HepG2 (cell line): ENCODE measurements at regions not wholly inside any gene's neighbourhood (a gene's known extent, or its start where the extent isn't known, plus 50 kb on each side); places are given as distances from the start of the nearest gene placed in this dataset.

ENCODE experiments used
- ETV6 ChIP-seq: sonication (generic); formaldehyde crosslinking; conservative IDR thresholded peaks from 2 replicates; pipeline ENCODE4 v1.4.0; 2020; ENCODE audit warnings: missing genetic modification reagents
- HOXD1 ChIP-seq: sonication (generic); formaldehyde crosslinking; IDR thresholded peaks from 2 replicates; pipeline ENCODE4 v1.5.0; 2020; ENCODE audit warnings: missing genetic modification reagents
- KAT2B ChIP-seq: fragments of 150-350 bp; IDR thresholded peaks from 2 replicates; pipeline ENCODE4 v1.6.1; 2014; ENCODE audit warnings: low read depth, low read length, borderline replicate concordance
- KIAA2018 ChIP-seq: sonication (generic); formaldehyde crosslinking; IDR thresholded peaks from 2 replicates; pipeline ENCODE4 v1.5.0; 2020; ENCODE audit warnings: mild to moderate bottlenecking, missing genetic modification reagents, borderline replicate concordance
- RBFOX2 ChIP-seq: fragments of 200-400 bp; formaldehyde crosslinking; IDR thresholded peaks from 2 replicates; pipeline ENCODE4 v1.6.1; 2017; ENCODE audit warnings: low read depth, mild to moderate bottlenecking, low read length
- ZFP62 ChIP-seq: sonication (generic); formaldehyde crosslinking; IDR thresholded peaks from 2 replicates; pipeline ENCODE4 v1.4.0; 2020; ENCODE audit warnings: missing genetic modification reagents
- ZNF790 ChIP-seq: sonication (generic); formaldehyde crosslinking; IDR thresholded peaks from 2 replicates; pipeline ENCODE4 v1.8.0; 2022; ENCODE audit warnings: missing genetic modification reagents, mild to moderate bottlenecking, borderline replicate concordance

GRCh38 chr4:157502656-157503055 lies 282.1 kb downstream of the GRIA2 start (continued):
- no peak for TF ChIP-seq KIAA2018 (CRISPR knock-in tag)
- TF ChIP-seq KAT2B = no peak
- TF ChIP-seq HOXD1 (CRISPR knock-in tag) = no peak
- no peak for TF ChIP-seq RBFOX2
- no peak for TF ChIP-seq ZNF790 (CRISPR knock-in tag)
- TF ChIP-seq ETV6 (CRISPR knock-in tag) = no peak
- no peak for TF ChIP-seq ZFP62
